Mesenchymal stem cell (in vitro differentiated cells and primary cell): ENCODE measurements at regions not wholly inside any gene's neighbourhood (a gene's known extent, or its start where the extent isn't known, plus 50 kb on each side); places are given as distances from the start of the nearest gene placed in this dataset.
"Not testable (repeated sequence)": the region's sequence is repeated elsewhere in the genome, so short reads cannot be mapped to it uniquely, and the experiment has no call there.

ENCODE experiments used
- DNase-seq: peaks from one replicate; pipeline ENCODE4 v3.0.0-alpha.2; 2013
- H2AFZ ChIP-seq: one replicate; pipeline ENCODE4 v1.6.1; 2013; ENCODE audit warnings: low read depth, mild to moderate bottlenecking, control low read depth, inconsistent platforms, low read length, moderate library complexity
- H2AK5ac ChIP-seq: 2 replicates; pipeline ENCODE4 v1.6.1; 2013; ENCODE audit warnings: low read length, moderate library complexity, mild to moderate bottlenecking, inconsistent platforms; ENCODE audit not compliant: severe bottlenecking
- H2BK120ac ChIP-seq: one replicate; pipeline ENCODE4 v1.6.1; 2013; ENCODE audit warnings: low read depth, mild to moderate bottlenecking, inconsistent platforms, low read length, moderate library complexity
- H2BK12ac ChIP-seq, 2 experiments: one replicate each; pipeline ENCODE4 v1.6.1; 2013; ENCODE audit warnings: inconsistent platforms in 2 of 2, low read length in 2 of 2, mild to moderate bottlenecking in 2 of 2, moderate library complexity in 2 of 2, control low read depth in 1 of 2
- H2BK15ac ChIP-seq: one replicate; pipeline ENCODE4 v1.6.1; 2013; ENCODE audit warnings: mild to moderate bottlenecking, low read depth, inconsistent platforms; ENCODE audit not compliant: poor library complexity, severe bottlenecking
- H2BK5ac ChIP-seq: 2 replicates; pipeline ENCODE4 v1.6.1; 2013; ENCODE audit warnings: low read depth, mild to moderate bottlenecking, low read length, control low read depth, inconsistent platforms; ENCODE audit not compliant: poor library complexity, severe bottlenecking
- H3K14ac ChIP-seq, 2 experiments: one replicate each; pipeline ENCODE4 v1.6.1; 2013; ENCODE audit warnings: inconsistent platforms in 2 of 2, low read length in 2 of 2, control low read depth in 1 of 2, mild to moderate bottlenecking in 1 of 2, moderate library complexity in 1 of 2
- H3K18ac ChIP-seq, 2 experiments: one replicate each; pipeline ENCODE4 v1.6.1; 2013; ENCODE audit warnings: inconsistent platforms in 2 of 2, low read length in 2 of 2, control low read depth in 1 of 2, low read depth in 1 of 2, mild to moderate bottlenecking in 1 of 2
- H3K23ac ChIP-seq, 2 experiments: one replicate each; pipeline ENCODE4 v1.6.1; 2013; ENCODE audit warnings: inconsistent platforms in 2 of 2, low read length in 2 of 2, mild to moderate bottlenecking in 2 of 2, moderate library complexity in 2 of 2, control low read depth in 1 of 2
- H3K27ac ChIP-seq: 2 replicates; pipeline ENCODE4 v1.5.1; 2013; ENCODE audit warnings: mild to moderate bottlenecking, moderate library complexity, low read length, control low read depth, inconsistent platforms; ENCODE audit not compliant: poor library complexity, severe bottlenecking
- H3K27me3 ChIP-seq, 2 experiments: 2 replicates each; pipeline versions ENCODE4 v1.6.1 to v1.7.0; 2013; ENCODE audit warnings: low read length in 2 of 2, mild to moderate bottlenecking in 2 of 2, moderate library complexity in 2 of 2, control low read depth in 1 of 2, inconsistent platforms in 1 of 2; ENCODE audit not compliant: control insufficient read depth in 1 of 2, insufficient read depth in 1 of 2
- H3K36me3 ChIP-seq, 2 experiments: 2 replicates each; pipeline versions ENCODE4 v1.6.1 to v1.7.0; 2013; ENCODE audit warnings: low read length in 2 of 2, control low read depth in 1 of 2, inconsistent platforms in 1 of 2, low read depth in 1 of 2, mild to moderate bottlenecking in 1 of 2; ENCODE audit not compliant: insufficient read depth in 2 of 2, control insufficient read depth in 1 of 2
- H3K4ac ChIP-seq, 2 experiments: one replicate each; pipeline ENCODE4 v1.6.1; 2013; ENCODE audit warnings: inconsistent platforms in 2 of 2, low read length in 2 of 2, mild to moderate bottlenecking in 2 of 2, moderate library complexity in 2 of 2, control low read depth in 1 of 2, low read depth in 1 of 2
- H3K4me1 ChIP-seq: 2 replicates; pipeline ENCODE4 v1.6.1; 2013; ENCODE audit warnings: low read depth, low read length, control low read depth; ENCODE audit not compliant: control insufficient read depth, insufficient read depth
- H3K4me2 ChIP-seq: 2 replicates; pipeline ENCODE4 v1.6.1; 2013; ENCODE audit warnings: low read length, mild to moderate bottlenecking, inconsistent platforms; ENCODE audit not compliant: poor library complexity, severe bottlenecking
- H3K4me3 ChIP-seq, 2 experiments: 2 replicates each; pipeline versions ENCODE4 v1.5.1 to v1.7.0; 2013; ENCODE audit warnings: low read length in 2 of 2, mild to moderate bottlenecking in 2 of 2, control low read depth in 1 of 2, low read depth in 1 of 2; ENCODE audit not compliant: insufficient read depth in 1 of 2
- H3K79me1 ChIP-seq: replicated peaks from 2 replicates; pipeline ENCODE4 v1.6.1; 2013; ENCODE audit warnings: mild to moderate bottlenecking, control low read depth, low read length, inconsistent platforms; ENCODE audit not compliant: poor library complexity, severe bottlenecking
- H3K9ac ChIP-seq: 2 replicates; pipeline ENCODE4 v1.7.0; 2013; ENCODE audit warnings: mild to moderate bottlenecking, low read length, moderate library complexity
- H3K9me3 ChIP-seq: 2 replicates; pipeline ENCODE4 v1.7.0; 2013; ENCODE audit warnings: mild to moderate bottlenecking, low read length; ENCODE audit not compliant: control insufficient read depth
- H4K8ac ChIP-seq: one replicate; pipeline ENCODE4 v1.6.1; 2013; ENCODE audit warnings: inconsistent platforms, mild to moderate bottlenecking, low read length, moderate library complexity
- H4K91ac ChIP-seq: one replicate; pipeline ENCODE4 v1.6.1; 2013; ENCODE audit warnings: mild to moderate bottlenecking, low read length, inconsistent platforms
- WGBS: methylation state at CpG from one replicate; pipeline ENCODE4 v1.1.7; 2013; ENCODE audit warnings: mixed read lengths; 5-methylcytosine and 5-hydroxymethylcytosine counted together

- not testable (repeated sequence) for H3K36me3 ChIP-seq, H2BK120ac ChIP-seq, H2AK5ac ChIP-seq, H4K91ac ChIP-seq, H2AFZ ChIP-seq, H3K4me1 ChIP-seq, H3K27ac ChIP-seq, H2BK12ac ChIP-seq, H3K79me1 ChIP-seq, H3K4me2 ChIP-seq, H4K8ac ChIP-seq, H3K14ac ChIP-seq, H3K27me3 ChIP-seq, DNase-seq, H3K4ac ChIP-seq, H3K18ac ChIP-seq, H2BK15ac ChIP-seq, H3K9me3 ChIP-seq, H2BK5ac ChIP-seq, H3K23ac ChIP-seq
- Histone ChIP-seq H3K4me3 (peak overlapping the region in 1 of 2 experiments; percentile 33), H3K9ac (peak overlapping the region; percentile 45)
- 45% methylated on average over 15 of the region's 17 CpGs for WGBS
Observed at GRCh38 chr7:55688684-55689681, 116.7 kb upstream of the VOPP1 start.

GRCh38 chr7:55688261-55688660 is 116.0 kb upstream of the VOPP1 start:
- H2BK15ac ChIP-seq, H3K36me3 ChIP-seq, H4K91ac ChIP-seq, H2AFZ ChIP-seq, H3K4me1 ChIP-seq, H2BK120ac ChIP-seq, H4K8ac ChIP-seq, H2AK5ac ChIP-seq, H3K14ac ChIP-seq, H3K27ac ChIP-seq, H3K18ac ChIP-seq, H2BK5ac ChIP-seq, H3K79me1 ChIP-seq, H2BK12ac ChIP-seq, H3K4me2 ChIP-seq, H3K27me3 ChIP-seq, H3K9ac ChIP-seq, H3K4ac ChIP-seq, H3K9me3 ChIP-seq, H3K4me3 ChIP-seq, DNase-seq, H3K23ac ChIP-seq: not testable (repeated sequence)
- 90% methylated on average over 1 of the region's 3 CpGs for WGBS

- H3K23ac ChIP-seq: not testable (repeated sequence)
Observed at GRCh38 chr7:55687252-55687651, 115.0 kb upstream of the VOPP1 start.

GRCh38 chr7:55686771-55687170 is 114.5 kb upstream of the VOPP1 start:
- H4K8ac ChIP-seq: not testable (repeated sequence)
- WGBS: 77% methylated on average over 5 of the region's 7 CpGs

More at GRCh38 chr7:55687252-55687651, 115.0 kb upstream of the VOPP1 start:
- H3K4me2 ChIP-seq, H3K27ac ChIP-seq, H3K4me3 ChIP-seq, H3K18ac ChIP-seq, H4K8ac ChIP-seq, H2BK120ac ChIP-seq, H3K4me1 ChIP-seq, H3K9me3 ChIP-seq, H2BK15ac ChIP-seq, H2AFZ ChIP-seq, H4K91ac ChIP-seq, H3K36me3 ChIP-seq, H2BK12ac ChIP-seq, H3K4ac ChIP-seq, H3K9ac ChIP-seq, H2AK5ac ChIP-seq, DNase-seq, H3K27me3 ChIP-seq, H2BK5ac ChIP-seq, H3K14ac ChIP-seq, H3K79me1 ChIP-seq: not testable (repeated sequence)
- 75% methylated on average over 2 of the region's 5 CpGs for WGBS

More at GRCh38 chr7:55686771-55687170, 114.5 kb upstream of the VOPP1 start:
- H3K4me3 ChIP-seq, H3K27ac ChIP-seq, H3K36me3 ChIP-seq, H3K23ac ChIP-seq, DNase-seq, H3K4ac ChIP-seq, H3K9ac ChIP-seq, H3K9me3 ChIP-seq, H3K4me2 ChIP-seq, H3K27me3 ChIP-seq, H4K91ac ChIP-seq, H2BK5ac ChIP-seq, H3K14ac ChIP-seq, H2AFZ ChIP-seq, H2AK5ac ChIP-seq, H3K79me1 ChIP-seq, H3K4me1 ChIP-seq, H2BK12ac ChIP-seq, H3K18ac ChIP-seq, H2BK120ac ChIP-seq, H2BK15ac ChIP-seq: not testable (repeated sequence)
